GM18508 (cell line): ENCODE measurements at regions not wholly inside any gene's neighbourhood (a gene's known extent, or its start where the extent isn't known, plus 50 kb on each side); places are given as distances from the start of the nearest gene placed in this dataset.
A peak's percentile ranks its signal among the peaks of the same experiment; 100 is the strongest.
"Not testable (repeated sequence)": the region's sequence is repeated elsewhere in the genome, so short reads cannot be mapped to it uniquely, and the experiment has no call there.

ENCODE experiments used
- ATAC-seq: cut with Tn5 transposase; IDR thresholded peaks from one replicate; pipeline ENCODE4 v1.9.1; 2021; ENCODE audit warnings: moderate number of reproducible peaks; ENCODE audit not compliant: insufficient read depth, unreplicated experiment

DNA sequence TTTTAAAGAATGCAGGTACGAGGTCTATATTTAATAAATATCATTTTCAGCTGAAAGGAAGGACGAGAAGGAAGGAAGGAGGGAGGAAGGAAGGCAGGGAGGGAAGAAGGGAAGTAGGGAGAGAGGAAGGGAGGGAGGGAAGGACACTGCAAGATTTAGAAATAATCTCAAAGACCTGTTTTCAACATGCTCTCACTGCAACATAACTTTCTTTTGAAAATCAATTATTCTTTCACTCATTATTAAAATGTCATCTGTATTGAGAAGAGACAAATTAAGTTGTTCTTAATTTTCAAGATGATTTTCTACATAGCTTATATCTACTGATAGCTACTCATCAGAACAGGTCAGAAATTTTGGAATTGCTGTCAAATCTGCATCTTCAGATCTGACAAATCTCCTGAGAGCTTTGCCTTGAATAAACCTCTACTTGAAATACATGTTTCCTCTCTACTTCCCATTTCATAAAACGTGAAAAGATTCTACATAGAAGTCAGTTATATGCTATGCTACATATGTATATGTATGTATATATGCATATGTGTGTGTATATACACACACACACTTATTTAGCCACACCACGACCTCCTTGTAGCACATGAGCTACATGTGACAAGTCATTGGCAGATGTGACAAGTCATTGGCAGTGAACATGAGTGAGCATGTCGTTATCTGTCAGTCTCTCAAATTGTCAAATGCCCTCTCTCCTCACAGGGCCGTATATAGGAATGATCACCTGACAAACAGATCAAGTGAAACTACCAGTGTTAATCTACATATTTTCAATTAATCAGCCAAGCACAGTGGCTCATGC is 241.6 kb downstream of the LY86 start:
- ATAC-seq, result no peak

DNA sequence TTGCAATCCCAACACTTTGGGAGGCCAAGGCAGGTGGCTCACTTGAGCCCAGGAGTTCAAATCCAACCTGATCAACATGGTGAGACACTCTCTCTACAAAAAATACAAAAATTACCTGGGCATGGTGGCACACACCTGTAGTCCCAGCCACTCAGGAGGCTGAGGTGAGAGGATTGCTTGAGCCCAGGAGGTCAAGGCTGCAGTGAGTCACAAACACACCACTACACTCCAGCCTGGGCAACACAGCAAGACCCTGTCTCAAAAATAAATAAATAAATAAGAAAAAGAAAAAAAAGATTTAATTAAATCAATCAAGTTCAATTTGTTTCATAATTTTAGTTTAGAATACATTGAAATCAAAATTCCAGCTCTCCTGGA is 242.2 kb downstream of the LY86 start:
- not testable (repeated sequence) for ATAC-seq

DNA sequence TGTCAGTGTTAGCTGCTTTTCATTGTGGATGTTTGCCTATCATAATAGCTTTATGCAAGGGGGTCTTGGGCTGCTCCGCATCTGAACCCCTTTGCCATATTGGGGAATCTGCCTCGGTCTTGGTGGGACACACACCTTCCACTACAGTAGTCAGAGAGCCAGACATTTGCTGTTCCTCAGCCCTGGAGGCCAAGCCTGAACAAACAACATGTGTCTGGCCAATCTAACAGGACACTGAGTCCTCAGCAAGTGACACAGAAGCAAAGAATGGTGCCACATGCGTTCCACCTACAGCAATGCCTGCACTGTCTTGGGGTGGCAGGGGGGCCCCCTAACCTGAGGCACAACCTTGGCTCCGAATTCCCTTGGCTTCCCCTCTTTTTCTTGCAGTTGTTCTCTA is 243.9 kb downstream of the LY86 start:
- ATAC-seq, result no peak

DNA sequence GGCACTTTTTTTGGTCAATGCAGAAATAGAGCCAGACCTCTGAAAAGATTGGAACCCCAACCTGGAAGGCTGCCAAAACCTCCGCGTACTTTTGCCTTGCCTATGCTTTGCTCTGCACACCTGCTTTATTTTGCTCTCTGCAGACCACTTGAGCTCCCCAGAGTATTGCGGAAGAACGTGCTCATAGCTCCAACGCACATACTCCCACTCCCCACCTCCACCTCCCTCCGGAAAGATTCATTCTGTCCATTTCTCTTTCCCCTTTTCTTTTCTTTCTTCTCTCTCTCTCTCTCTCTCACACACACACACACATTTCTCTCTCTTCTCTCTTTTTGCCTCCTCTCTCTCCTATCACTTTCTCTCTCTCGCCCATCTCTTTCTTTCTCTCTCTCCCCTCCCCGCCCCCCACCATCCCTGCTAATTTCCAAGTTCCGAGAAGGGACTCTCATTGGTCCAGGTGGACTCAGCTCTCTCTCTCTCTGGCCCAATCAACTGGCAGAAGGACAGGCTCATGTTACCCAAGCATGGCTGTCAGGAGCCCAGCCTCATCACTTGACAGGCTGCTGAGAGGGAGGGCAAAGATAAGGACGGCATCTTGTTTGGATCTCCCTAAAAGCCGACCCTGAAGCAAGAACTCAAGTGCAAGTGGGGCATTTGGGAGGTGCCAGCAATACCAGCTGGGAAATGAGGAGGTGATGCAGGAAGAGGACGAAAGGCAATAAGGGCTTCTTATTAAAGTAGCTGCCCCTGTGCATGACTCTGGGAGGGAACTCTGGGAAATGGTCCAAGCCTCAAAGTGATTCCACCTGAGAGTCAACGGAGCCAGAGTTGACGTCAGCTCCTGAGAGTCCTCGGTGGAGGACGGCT is 246.1 kb downstream of the LY86 start:
- no peak for ATAC-seq

DNA sequence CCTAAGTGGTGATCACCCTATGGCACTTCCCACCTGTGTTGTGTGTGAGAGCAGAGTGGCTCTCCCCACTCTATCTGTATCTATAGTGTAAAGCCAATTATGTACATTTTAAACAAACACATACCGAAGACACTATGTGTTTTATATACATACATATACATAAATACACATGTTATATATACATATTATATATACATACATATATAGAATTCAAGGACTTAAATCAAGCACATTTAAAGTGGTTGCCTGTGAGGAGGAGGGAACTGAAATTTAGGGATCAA is 246.6 kb downstream of the LY86 start:
- no peak for ATAC-seq

DNA sequence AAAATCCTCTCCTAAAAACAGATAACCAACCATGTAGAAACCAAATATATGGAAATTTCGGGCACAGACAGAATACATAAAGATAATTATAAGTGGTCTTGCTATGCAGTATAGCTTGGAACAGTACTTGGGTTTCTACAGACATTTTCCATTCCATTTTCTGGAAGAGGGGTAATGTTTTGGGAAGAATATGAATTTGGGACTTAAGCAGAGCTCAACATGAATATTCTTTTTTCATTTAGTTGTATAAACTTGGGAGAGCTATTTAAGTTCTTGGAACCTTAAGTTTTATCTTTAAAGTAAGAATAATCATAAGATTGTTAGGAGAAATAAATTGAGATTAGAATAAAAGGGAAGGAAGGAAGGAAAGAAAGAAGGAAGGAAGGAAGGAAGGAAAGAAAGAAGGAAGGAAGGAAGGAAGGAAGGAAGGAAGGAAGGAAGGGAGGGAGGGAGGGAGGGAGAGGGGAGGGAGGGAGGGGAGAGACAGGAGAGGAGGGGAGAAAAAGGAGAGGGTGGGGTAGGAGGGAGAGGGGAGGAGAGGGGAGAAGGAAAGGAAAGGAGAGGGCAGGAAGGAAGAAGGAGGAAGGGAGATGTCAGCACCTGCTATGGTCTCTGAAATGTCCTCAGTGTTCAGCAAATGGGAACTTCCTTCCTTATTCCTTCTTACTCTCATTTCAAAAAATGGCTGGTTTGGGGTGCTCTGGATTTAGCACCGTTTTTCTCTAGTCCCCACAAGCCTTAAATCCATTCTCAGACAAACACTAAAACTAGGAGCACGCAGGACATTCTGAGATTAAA is 248.3 kb downstream of the LY86 start:
- ATAC-seq, result no peak

DNA sequence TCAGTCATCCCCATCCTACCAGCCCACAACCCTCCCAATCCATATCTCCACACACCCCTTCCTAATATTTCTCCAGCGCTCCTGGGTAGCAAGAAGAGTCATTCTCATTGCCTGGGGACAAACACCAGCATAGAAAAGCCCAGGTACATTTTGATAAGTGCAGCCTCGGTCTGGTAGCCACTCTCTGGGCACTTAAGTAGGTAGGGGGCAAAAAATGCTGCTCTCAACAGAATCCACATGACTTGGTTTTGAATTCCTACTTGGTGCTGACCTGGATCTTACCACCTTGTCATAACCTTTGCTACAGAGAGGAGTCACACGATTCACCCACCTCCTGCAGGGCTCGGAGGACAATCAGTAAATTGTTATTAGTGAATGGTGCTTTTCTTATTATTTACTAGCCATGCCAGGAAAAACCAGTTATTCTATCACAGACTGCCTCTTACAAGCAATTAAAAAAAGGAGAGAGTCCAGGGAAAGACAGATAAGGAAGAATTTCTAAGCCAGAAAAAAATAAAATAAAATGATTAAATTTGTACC is 249.1 kb downstream of the LY86 start:
- ATAC-seq, result no peak

DNA sequence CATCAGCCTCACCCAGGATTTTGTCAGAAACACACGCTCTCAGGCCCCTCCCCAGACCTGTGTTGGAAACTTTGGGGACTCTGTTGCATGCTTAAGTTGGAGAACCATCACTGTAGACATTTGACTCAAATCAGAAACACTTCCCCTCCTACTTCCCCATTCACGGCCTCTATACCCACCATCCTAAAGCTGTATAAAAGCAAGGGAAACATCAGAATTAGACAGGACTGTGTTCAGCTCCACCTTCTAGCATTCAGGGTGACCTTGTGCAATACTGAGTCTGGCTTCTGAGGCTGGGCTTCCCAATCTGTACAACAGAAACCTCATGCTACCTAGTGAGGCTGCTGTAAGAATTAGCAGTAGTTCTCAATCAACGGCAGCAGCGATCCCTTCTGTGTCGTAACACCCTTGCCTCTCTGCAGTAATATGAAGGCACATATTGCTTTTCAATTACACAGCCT is 252.3 kb downstream of the LY86 start:
- peak; percentile 63 for ATAC-seq

DNA sequence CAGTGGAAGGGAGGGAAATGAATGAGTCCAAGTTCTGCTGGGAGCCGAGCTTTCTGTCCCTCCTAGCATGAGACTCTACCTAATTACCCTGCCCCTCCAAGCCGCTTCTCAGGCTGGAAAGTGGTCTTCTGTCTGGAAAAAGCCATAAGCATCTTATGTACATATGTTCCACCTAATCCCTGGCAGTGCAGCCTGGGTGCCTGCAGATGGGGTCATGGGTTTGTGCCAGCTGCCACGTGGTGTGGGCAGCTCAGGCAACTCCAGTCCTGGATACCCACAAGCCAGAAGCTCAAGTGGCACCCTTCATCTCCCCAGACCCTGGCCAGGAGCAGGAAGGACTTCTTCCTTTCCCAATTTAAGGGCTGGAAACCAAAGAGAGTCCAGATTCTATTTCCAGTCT is 253.1 kb downstream of the LY86 start:
- no peak for ATAC-seq

DNA sequence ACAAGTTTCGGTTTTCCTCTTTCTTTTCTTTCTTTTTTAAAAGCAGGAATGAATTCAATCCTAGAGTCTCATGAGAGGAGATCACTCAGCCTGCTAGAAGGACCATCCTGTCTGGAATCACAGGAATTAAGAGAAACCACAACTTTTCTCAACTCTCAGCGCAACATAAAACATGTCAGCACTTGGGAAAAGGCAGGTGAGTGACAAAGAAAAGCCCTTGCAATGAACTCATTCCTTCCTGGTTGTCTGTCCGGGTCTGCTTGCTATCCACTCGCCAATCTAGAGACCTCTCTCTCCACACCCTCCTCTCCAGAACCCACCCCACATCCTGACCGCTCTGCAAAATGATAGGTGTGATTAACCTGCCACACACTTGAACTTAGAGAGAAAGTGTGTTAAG is 253.8 kb downstream of the LY86 start:
- ATAC-seq, result no peak

DNA sequence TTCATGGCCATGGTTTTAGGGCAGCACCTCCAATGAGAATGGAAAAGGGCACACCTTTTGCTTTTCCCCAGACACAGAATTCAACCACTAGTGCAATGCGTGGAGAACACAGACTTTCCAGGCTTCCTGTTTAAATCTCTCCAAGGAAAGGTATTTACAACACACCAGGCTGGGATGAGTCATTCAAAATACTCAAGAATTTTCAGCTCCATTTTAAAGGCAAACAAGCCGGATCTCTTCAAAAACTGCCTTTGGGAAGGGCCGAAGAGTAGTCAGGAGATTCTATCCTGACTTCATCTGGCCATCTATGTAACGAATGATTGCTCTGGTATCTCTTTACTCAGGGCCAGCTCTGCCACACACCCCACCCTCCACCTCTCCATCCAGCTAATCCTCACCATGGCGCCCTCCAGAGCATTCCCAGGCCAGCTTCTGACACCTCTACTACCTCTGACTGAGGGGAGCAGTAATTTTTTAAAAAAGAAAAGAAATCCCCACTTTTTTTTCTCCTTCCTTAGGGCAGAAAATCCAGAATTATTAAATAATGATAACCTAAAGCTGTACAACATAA is 254.6 kb downstream of the LY86 start:
- ATAC-seq, result no peak

DNA sequence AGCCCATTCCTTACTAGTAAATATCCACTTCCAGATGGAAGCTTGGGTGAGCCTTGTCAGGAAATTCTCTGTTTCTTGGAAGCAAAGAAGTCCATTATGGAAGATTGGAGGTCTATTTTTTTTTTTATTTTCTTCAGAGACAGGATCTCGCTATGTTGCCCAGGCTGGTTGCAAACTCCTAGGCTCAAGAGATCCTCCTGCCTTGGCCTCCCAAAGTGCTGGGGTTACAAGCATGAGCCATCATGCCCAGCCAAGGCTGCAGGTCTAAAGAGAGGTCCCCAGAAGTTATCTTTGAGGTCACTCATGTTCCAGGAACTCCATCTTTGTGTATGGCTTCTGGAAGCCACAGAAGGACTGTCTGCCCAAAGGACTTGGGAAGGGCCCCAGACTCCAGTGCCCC is 255.3 kb downstream of the LY86 start:
- ATAC-seq, result no peak

DNA sequence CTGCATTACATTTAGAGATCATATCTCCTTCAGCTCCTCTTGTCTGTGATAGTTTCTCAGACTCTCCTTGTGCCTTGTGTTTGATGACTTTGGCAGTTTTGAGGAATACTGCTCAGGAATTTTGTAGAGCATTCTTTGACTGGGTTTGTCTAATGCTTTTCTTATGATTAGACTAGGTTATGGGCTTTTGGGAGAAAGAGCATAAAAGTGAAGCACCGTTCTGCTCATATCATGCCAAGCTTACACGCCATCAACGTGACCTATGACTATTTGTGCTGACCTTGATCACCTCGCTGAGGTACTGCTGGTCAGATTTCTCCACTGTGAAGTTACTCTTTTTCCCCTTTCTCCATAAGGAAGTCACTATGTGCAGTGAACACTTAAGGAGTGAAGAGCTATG is 256.0 kb downstream of the LY86 start:
- no peak for ATAC-seq

DNA sequence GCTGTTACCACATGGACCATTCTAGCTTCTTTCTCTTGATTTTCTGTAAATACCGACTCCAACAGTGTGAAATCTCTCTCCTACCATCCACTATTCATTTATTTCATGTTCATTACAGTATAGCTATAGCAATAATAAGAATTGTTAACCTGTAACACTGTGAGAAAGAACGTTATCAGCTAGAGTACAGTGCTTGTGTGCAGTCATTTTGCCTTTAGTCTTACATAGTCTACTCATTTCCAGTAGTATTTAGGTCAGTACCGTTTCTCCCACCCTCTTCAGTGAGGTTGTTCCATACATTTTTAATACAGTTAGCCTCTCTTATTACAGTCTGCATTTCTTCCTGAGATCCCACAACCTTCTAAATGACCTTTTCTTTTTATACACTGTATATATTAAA is 257.1 kb downstream of the LY86 start:
- no peak for ATAC-seq

DNA sequence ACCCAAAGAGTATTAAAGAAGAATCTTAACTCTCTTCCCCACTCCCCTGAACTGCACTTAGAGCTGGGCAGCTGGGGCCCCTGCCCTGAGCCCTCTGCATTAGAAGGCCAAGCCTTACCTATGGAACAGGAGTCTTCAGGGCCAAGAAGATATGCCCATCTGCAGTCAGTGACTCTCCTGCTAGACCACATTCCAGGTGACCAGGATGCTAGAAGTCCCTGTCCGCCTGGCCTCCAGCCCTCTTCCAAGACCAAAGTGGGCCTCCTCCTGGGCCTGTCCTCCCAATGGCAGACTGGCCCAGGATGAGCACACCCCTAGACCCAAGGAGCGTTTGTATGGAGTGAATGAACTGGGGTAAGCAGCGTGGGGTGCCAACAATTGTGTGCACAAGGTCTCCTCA is 259.1 kb downstream of the LY86 start:
- no peak for ATAC-seq

DNA sequence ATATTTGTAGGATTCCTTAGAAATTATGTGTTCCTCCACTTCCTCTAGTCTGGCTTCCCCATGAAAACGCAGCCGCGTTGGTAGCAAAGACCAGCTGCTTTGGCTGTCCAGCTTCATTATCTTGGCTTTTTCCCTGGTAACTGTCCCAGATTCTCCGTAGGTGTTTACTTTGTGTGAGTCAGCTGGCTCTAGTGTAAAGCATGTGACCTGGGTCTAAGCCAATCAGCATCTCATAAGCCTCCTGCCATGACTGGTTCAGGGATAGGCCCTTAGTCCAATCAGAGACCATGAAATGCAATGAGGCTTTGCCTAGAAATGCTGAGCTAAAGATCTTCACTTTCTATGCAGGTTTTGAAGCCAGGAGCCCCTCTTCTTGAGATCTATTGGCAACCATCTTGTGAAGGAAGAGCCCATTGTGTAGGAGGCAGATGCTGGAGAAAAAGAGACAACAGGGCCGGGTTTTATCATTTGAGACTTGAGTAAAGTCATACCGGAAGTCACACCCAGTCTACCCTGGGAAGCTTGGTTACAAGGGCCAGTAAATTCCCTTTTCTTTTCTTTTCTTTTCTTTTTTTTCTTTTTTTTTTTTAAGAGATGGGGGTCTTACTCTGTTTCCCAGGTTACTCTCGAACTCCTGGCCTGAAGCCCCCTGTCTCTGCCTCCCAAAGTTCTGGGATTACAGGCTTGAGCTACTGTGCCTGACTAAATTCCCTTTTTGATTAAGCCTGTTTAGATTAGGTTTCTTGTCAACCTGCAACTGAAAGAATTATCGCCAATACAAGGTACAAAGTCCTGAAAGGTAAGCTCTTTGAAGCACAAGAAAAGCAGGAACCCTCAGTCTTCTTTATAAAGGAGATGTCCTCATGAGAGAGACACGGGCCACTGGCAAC is 256.5 kb upstream of the RREB1 start:
- no peak for ATAC-seq

DNA sequence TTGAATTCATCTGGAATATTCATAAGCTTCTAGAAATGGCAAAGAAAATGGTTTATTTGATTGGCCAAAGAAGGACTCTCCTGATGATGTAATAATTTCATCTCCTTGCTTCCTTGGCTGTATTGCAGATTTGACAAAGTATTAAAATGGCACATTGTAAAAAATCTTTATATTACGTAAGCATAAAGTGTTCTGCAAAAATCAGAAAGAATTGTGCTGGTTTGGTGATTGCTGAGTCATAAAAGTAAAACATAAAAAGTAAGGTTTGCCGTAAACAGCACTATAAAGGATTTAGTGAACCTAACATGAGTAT is 255.9 kb upstream of the RREB1 start:
- ATAC-seq, result no peak

DNA sequence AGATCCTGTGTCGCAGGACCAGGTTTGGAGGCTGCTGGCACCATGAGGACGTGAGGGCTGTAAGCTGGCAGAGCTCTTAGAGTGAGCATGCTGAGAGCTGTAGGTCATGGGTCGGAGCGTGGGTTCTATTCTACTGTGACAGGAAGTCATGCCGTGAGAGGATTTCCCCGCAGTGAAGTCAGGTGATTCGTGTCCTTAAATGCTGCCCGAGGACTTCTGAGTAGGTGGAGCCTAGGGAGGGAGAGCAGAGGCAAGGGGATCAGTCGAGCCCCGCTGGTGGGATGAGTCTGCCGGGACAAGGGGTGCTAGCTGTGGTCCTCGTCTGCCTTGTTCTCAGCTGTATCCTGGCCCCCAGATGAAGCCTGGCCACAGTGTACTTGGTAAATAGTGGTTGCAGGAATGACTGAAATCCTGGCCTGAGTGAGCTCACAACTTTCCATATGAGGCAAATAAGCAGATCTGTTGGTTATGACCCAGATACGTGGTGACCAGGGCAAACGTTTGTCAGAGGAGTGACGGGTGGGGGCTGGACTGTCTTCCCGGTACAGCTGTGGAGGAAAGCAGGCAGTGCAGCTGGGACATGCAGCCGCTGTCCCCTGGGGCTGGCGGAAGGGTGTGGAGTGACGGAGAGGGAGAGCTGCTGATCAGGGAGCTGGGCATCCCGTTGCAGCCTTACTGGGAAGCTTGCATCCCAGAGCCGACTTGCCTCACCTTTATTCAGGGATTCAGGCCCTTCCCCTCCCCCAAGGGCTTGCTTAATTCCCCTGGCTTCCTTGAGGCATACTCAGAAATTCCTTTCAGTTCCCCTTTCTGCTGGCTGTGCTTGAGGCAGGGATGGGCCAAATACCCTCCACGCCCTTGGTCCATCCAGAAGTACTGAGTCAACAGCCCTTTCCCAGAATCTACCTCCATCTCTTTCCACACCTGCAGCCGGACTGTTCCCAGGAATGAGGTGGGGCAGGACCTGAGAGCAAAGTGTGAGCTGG is 250.9 kb upstream of the RREB1 start:
- peak; percentile 62 for ATAC-seq
